ENCODE measurements at regions not wholly inside any gene's neighbourhood (a gene's known extent, or its start where the extent isn't known, plus 50 kb on each side); places are given as distances from the start of the nearest gene placed in this dataset.

- DNase-seq (ENCODE audit: low read depth) = no peak
Measured at GRCh38 chr13:62296812-62297211, 881.2 kb upstream of the PCDH20 start.

GRCh38 chr13:62294244-62294643 is 878.6 kb upstream of the PCDH20 start:
- no peak for DNase-seq (ENCODE audit: low read depth)

GRCh38 chr13:62292714-62293480 is 877.2 kb upstream of the PCDH20 start:
- DNase-seq (ENCODE audit: low read depth) = no peak

GRCh38 chr13:62290542-62290941 is 874.9 kb upstream of the PCDH20 start:
- DNase-seq (ENCODE audit: low read depth) = no peak

GRCh38 chr13:62287764-62288163 is 872.1 kb upstream of the PCDH20 start:
- no peak for DNase-seq (ENCODE audit: low read depth)

GRCh38 chr13:62280590-62280989 is 864.9 kb upstream of the PCDH20 start:
- DNase-seq (ENCODE audit: low read depth) = no peak

GRCh38 chr13:62278271-62278670 is 862.6 kb upstream of the PCDH20 start:
- no peak for DNase-seq (ENCODE audit: low read depth)

- no peak for DNase-seq (ENCODE audit: low read depth)
Measured at GRCh38 chr13:62251734-62252133, 836.1 kb upstream of the PCDH20 start.

- no peak for DNase-seq (ENCODE audit: low read depth)
Measured at GRCh38 chr13:62250501-62251201, 835.0 kb upstream of the PCDH20 start.

- no peak for DNase-seq (ENCODE audit: low read depth)
Measured at GRCh38 chr13:62246581-62246980, 830.9 kb upstream of the PCDH20 start.

GRCh38 chr13:62243106-62243505 is 827.5 kb upstream of the PCDH20 start:
- DNase-seq (ENCODE audit: low read depth) = no peak

- DNase-seq (ENCODE audit: low read depth) = no peak
Measured at GRCh38 chr13:62234780-62235440, 819.3 kb upstream of the PCDH20 start.

- no peak for DNase-seq (ENCODE audit: low read depth)
Measured at GRCh38 chr13:62210951-62211350, 795.3 kb upstream of the PCDH20 start.

- no peak for DNase-seq (ENCODE audit: low read depth)
Measured at GRCh38 chr13:62209529-62209928, 793.9 kb upstream of the PCDH20 start.

GRCh38 chr13:62207388-62207787 is 791.7 kb upstream of the PCDH20 start:
- DNase-seq (ENCODE audit: low read depth) = no peak

- DNase-seq (ENCODE audit: low read depth) = no peak
Measured at GRCh38 chr13:62206165-62206564, 790.5 kb upstream of the PCDH20 start.

- DNase-seq (ENCODE audit: low read depth) = no peak
Measured at GRCh38 chr13:62205273-62205672, 789.6 kb upstream of the PCDH20 start.

- no peak for DNase-seq (ENCODE audit: low read depth)
Measured at GRCh38 chr13:62194371-62194770, 778.7 kb upstream of the PCDH20 start.

GRCh38 chr13:62193919-62194318 is 778.3 kb upstream of the PCDH20 start:
- DNase-seq (ENCODE audit: low read depth) = no peak

- DNase-seq (ENCODE audit: low read depth) = no peak
Measured at GRCh38 chr13:62185631-62186255, 770.1 kb upstream of the PCDH20 start.

- no peak for DNase-seq (ENCODE audit: low read depth)
Measured at GRCh38 chr13:62176051-62176450, 760.4 kb upstream of the PCDH20 start.

- DNase-seq (ENCODE audit: low read depth) = no peak
Measured at GRCh38 chr13:62173958-62174357, 758.3 kb upstream of the PCDH20 start.
